Tibial nerve (tissue), 4 donors: ENCODE measurements at regions not wholly inside any gene's neighbourhood (a gene's known extent, or its start where the extent isn't known, plus 50 kb on each side); places are given as distances from the start of the nearest gene placed in this dataset.

ENCODE experiments used
- CTCF ChIP-seq, 5 experiments: fragments of 200-600 bp in 3 of 5; fragments of 450-650 bp in 2 of 5; sonication (generic) in 3 of 5; IDR thresholded peaks; one replicate each; pipeline ENCODE4 v1.5.1; 2016 to 2019; ENCODE audit warnings: antibody characterized with exemption in 5 of 5, mild to moderate bottlenecking in 3 of 5, moderate library complexity in 2 of 5
- EP300 ChIP-seq, 2 donors: sonication (generic); formaldehyde crosslinking; IDR thresholded peaks; one replicate each; pipeline ENCODE4 v1.6.1; 2017; ENCODE audit warnings: antibody characterized with exemption in 2 of 2, mild to moderate bottlenecking in 1 of 2
- POLR2A ChIP-seq, 2 donors: fragments of 450-650 bp; IDR thresholded peaks; one replicate each; pipeline ENCODE4 v1.6.1; 2017; ENCODE audit warnings: antibody characterized with exemption in 2 of 2, mild to moderate bottlenecking in 2 of 2, moderate library complexity in 2 of 2

GRCh38 chr15:39397883-39398282, 183.0 kb upstream of the THBS1 start:
- no peak for TF ChIP-seq EP300 (IDR thresholded peaks at IDR 0.05)
- TF ChIP-seq CTCF (IDR thresholded peaks at IDR 0.05) = no peak
- no peak for TF ChIP-seq POLR2A (IDR thresholded peaks at IDR 0.05)
